Heart left ventricle (tissue), 13 donors: ENCODE measurements at regions not wholly inside any gene's neighbourhood (a gene's known extent, or its start where the extent isn't known, plus 50 kb on each side); places are given as distances from the start of the nearest gene placed in this dataset.

Experiments used
- POLR2A ChIP-seq, 2 donors: fragments of 450-650 bp; IDR thresholded peaks; one replicate each; pipeline ENCODE4 v1.6.1; 2017; ENCODE audit warnings: antibody characterized with exemption in 2 of 2, mild to moderate bottlenecking in 2 of 2, moderate library complexity in 2 of 2
- TF ChIP-seq, protein P1 (sequence below), 12 donors: fragments of 200-600 bp; sonication (generic) in 4 of 12; IDR thresholded peaks; one replicate each; pipeline versions ENCODE4 v1.5.0 to v1.8.0; 2018 to 2022; ENCODE audit warnings: antibody characterized with exemption in 12 of 12, mild to moderate bottlenecking in 5 of 12
- donor health status: ischemic (EF 13 %, LVEDD 7.1; RV severe dilation, severe dysfunction).
- donor health status: DM: no; HTN: yes; CAD: no.
- donor health status: DM: no; HTN: no; CAD: no.
- donor health status: ischemic (EF 25% LVEDD 6.9; RV normal size, moderate dysfunction).
- donor health status: ischemic (EF 25% LVEDD 5.7; RV mildly dilated, moderate dysfunction).
- donor health status: ischemic (EF 35%, LVEDD 5.7; RV mildly dilated, moderate dysfunction).
- donor health status: nonischemic (EF 11% LVEDD 7.7; RV severe dilation, severe dysfunction).
- donor health status: DM: yes; HTN: yes; CAD: no.
- donor health status: PGD.
- donor health status: ischemic (EF 29% LVEDD 5.4; RV normal size, mild dysfunction).
- donor health status: nonischemic (EF 23%, LVEDD 6.1; RV moderate dilation, normal function).

GRCh38 chr2:66174491-66174890 lies 260.4 kb upstream of the MEIS1 start:
- TF ChIP-seq, protein P1, sequence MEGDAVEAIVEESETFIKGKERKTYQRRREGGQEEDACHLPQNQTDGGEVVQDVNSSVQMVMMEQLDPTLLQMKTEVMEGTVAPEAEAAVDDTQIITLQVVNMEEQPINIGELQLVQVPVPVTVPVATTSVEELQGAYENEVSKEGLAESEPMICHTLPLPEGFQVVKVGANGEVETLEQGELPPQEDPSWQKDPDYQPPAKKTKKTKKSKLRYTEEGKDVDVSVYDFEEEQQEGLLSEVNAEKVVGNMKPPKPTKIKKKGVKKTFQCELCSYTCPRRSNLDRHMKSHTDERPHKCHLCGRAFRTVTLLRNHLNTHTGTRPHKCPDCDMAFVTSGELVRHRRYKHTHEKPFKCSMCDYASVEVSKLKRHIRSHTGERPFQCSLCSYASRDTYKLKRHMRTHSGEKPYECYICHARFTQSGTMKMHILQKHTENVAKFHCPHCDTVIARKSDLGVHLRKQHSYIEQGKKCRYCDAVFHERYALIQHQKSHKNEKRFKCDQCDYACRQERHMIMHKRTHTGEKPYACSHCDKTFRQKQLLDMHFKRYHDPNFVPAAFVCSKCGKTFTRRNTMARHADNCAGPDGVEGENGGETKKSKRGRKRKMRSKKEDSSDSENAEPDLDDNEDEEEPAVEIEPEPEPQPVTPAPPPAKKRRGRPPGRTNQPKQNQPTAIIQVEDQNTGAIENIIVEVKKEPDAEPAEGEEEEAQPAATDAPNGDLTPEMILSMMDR (IDR thresholded peaks at IDR 0.05) = no peak
- no peak for TF ChIP-seq POLR2A (IDR thresholded peaks at IDR 0.05)
